Trophoblast cell (in vitro differentiated cells and primary cell): ENCODE measurements at regions not wholly inside any gene's neighbourhood (a gene's known extent, or its start where the extent isn't known, plus 50 kb on each side); places are given as distances from the start of the nearest gene placed in this dataset.

Experiments used
- DNase-seq, 2 donors: peaks; one replicate each; pipeline ENCODE4 v3.0.0-alpha.2; 2016
- H2AFZ ChIP-seq: 2 replicates; pipeline ENCODE4 v1.6.1; 2013; ENCODE audit warnings: low read length, moderate library complexity, mild to moderate bottlenecking; ENCODE audit not compliant: insufficient read depth, poor library complexity
- H2AK5ac ChIP-seq: 2 replicates; pipeline ENCODE4 v1.6.1; 2013; ENCODE audit warnings: mild to moderate bottlenecking, low read length
- H2BK120ac ChIP-seq: 2 replicates; pipeline ENCODE4 v1.6.1; 2013; ENCODE audit warnings: low read length, mild to moderate bottlenecking, moderate library complexity; ENCODE audit not compliant: insufficient read depth, poor library complexity
- H2BK12ac ChIP-seq: 2 replicates; pipeline ENCODE4 v1.6.1; 2013; ENCODE audit warnings: mild to moderate bottlenecking, low read length, moderate library complexity
- H2BK5ac ChIP-seq: 2 replicates; pipeline ENCODE4 v1.6.1; 2013; ENCODE audit warnings: low read length, low read depth, moderate library complexity, mild to moderate bottlenecking; ENCODE audit not compliant: poor library complexity
- H3K14ac ChIP-seq: 2 replicates; pipeline ENCODE4 v1.6.1; 2013; ENCODE audit warnings: mild to moderate bottlenecking, low read length
- H3K18ac ChIP-seq: 2 replicates; pipeline ENCODE4 v1.6.1; 2013; ENCODE audit warnings: mild to moderate bottlenecking, low read length
- H3K23ac ChIP-seq: 2 replicates; pipeline ENCODE4 v1.6.1; 2013; ENCODE audit warnings: low read length
- H3K27ac ChIP-seq: 2 replicates; pipeline ENCODE4 v1.5.1; 2013; ENCODE audit warnings: low read depth, mild to moderate bottlenecking, inconsistent platforms, low read length, moderate library complexity
- H3K27me3 ChIP-seq: 2 replicates; pipeline ENCODE4 v1.6.1; 2013; ENCODE audit warnings: inconsistent platforms, mild to moderate bottlenecking, low read length, moderate library complexity; ENCODE audit not compliant: insufficient read depth
- H3K36me3 ChIP-seq, 2 experiments: 1 replicate in 1 of 2; 2 replicates in 1 of 2; pipeline ENCODE4 v1.6.1; 2013; ENCODE audit warnings: low read length in 2 of 2, mild to moderate bottlenecking in 2 of 2, moderate library complexity in 1 of 2; ENCODE audit not compliant: insufficient read depth in 2 of 2, control insufficient read depth in 1 of 2
- H3K4ac ChIP-seq: 2 replicates; pipeline ENCODE4 v1.6.1; 2013; ENCODE audit warnings: low read depth, mild to moderate bottlenecking, low read length, moderate library complexity
- H3K4me1 ChIP-seq, 2 experiments: 1 replicate in 1 of 2; 2 replicates in 1 of 2; pipeline ENCODE4 v1.6.1; 2013; ENCODE audit warnings: low read length in 2 of 2, mild to moderate bottlenecking in 2 of 2, moderate library complexity in 1 of 2; ENCODE audit not compliant: insufficient read depth in 2 of 2, control insufficient read depth in 1 of 2
- H3K4me2 ChIP-seq: 2 replicates; pipeline ENCODE4 v1.6.1; 2013; ENCODE audit warnings: inconsistent platforms, mild to moderate bottlenecking, low read length, moderate library complexity
- H3K4me3 ChIP-seq: 2 replicates; pipeline ENCODE4 v1.5.1; 2013; ENCODE audit warnings: mild to moderate bottlenecking, low read depth, low read length, inconsistent platforms
- H3K79me1 ChIP-seq: one replicate; pipeline ENCODE4 v1.6.1; 2013; ENCODE audit warnings: low read length
- H3K79me2 ChIP-seq: 2 replicates; pipeline ENCODE4 v1.6.1; 2013; ENCODE audit warnings: low read length, mild to moderate bottlenecking; ENCODE audit not compliant: control insufficient read depth, insufficient read depth, poor library complexity
- H3K9ac ChIP-seq: 2 replicates; pipeline ENCODE4 v1.6.1; 2013; ENCODE audit warnings: mild to moderate bottlenecking, low read length
- H3K9me3 ChIP-seq: 2 replicates; pipeline ENCODE4 v1.6.1; 2013; ENCODE audit warnings: low read depth, mild to moderate bottlenecking, control low read depth, inconsistent platforms, low read length; ENCODE audit not compliant: insufficient read depth
- H4K12ac ChIP-seq: 2 replicates; pipeline ENCODE4 v1.6.1; 2013; ENCODE audit warnings: low read depth, mild to moderate bottlenecking, low read length, moderate library complexity
- H4K8ac ChIP-seq: 2 replicates; pipeline ENCODE4 v1.6.1; 2013; ENCODE audit warnings: low read depth, mild to moderate bottlenecking, low read length, moderate library complexity
- H4K91ac ChIP-seq: one replicate; pipeline ENCODE4 v1.6.1; 2013; ENCODE audit warnings: low read depth, mild to moderate bottlenecking, low read length, moderate library complexity
- WGBS: extraction: QIAGEN DNeasy Blood & Tissue Kit; methylation state at CpG from one replicate; pipeline ENCODE4 v1.1.7; 2013; ENCODE audit warnings: missing lambda C conversion rate; ENCODE audit not compliant: insufficient read length, insufficient coverage; ENCODE audit errors: extremely low coverage; 5-methylcytosine and 5-hydroxymethylcytosine counted together

- Histone ChIP-seq H3K18ac (no peak overlapping the region), H3K4me1 (peaks cover 0 to 2% of the 10 kb centered on the region in 2 experiments), H3K4ac (no peak overlapping the region), H3K14ac (no peak overlapping the region), H3K79me2 (no peaks in the 10 kb centered on the region), H2BK12ac (no peak overlapping the region), H3K79me1 (no peaks in the 10 kb centered on the region), H3K23ac (no peak overlapping the region), H4K91ac (no peak overlapping the region), H2BK120ac (no peak overlapping the region), H4K8ac (no peak overlapping the region), H2AK5ac (no peak overlapping the region), H2AFZ (no peak overlapping the region), H3K36me3 (no peaks in the 10 kb centered on the region), H4K12ac (no peak overlapping the region), H3K27ac (no peak overlapping the region), H2BK5ac (no peak overlapping the region), H3K9ac (no peak overlapping the region), H3K4me2 (no peak overlapping the region), H3K9me3 (peaks cover 5% of the 10 kb centered on the region), H3K4me3 (no peak overlapping the region), H3K27me3 (no peaks in the 10 kb centered on the region)
- no peak for DNase-seq
- WGBS: no CpG with 5 or more reads among the region's 2 CpGs
Measured at GRCh38 chr6:169144356-169144755, 109.3 kb downstream of the THBS2 start.

DNA sequence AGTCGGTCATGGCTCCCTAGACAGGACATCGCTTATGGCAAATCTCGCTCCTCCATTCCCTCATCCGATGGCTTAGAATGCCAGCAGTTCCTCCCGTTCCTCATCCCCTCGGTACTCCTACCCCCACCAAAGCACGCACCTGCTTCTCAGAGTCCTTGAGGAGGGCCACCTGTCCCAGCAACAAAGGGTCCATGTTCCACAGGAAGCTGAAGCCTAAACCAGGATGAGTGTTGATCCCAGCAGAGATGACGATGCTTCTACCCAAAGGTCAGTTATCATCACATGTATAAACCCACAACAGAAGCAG, 111.2 kb downstream of the THBS2 start:
- H3K27me3 ChIP-seq: no peaks in the 10 kb centered on the region
- no CpG with 5 or more reads among the region's 8 CpGs for WGBS
- DNase-seq: no peak

GRCh38 chr6:169141671-169142537, 111.7 kb downstream of the THBS2 start:
- no peak overlapping the region for H4K8ac ChIP-seq
- H4K12ac ChIP-seq: no peak overlapping the region
- no peak overlapping the region for H3K4me3 ChIP-seq
- H2BK120ac ChIP-seq: no peak overlapping the region
- H3K79me1 ChIP-seq: no peaks in the 10 kb centered on the region
- H3K27me3 ChIP-seq: no peaks in the 10 kb centered on the region
- no peak overlapping the region for H2AFZ ChIP-seq
- no peak overlapping the region for H3K14ac ChIP-seq
- peaks cover 5% of the 10 kb centered on the region for H3K9me3 ChIP-seq
- H3K9ac ChIP-seq: no peak overlapping the region
- no peak overlapping the region for H4K91ac ChIP-seq
- no peaks in the 10 kb centered on the region for H3K79me2 ChIP-seq
- DNase-seq: no peak
- no peak overlapping the region for H2AK5ac ChIP-seq
- no peaks in the 10 kb centered on the region for H3K36me3 ChIP-seq
- H3K4me2 ChIP-seq: no peak overlapping the region
- WGBS: no CpG with 5 or more reads among the region's 18 CpGs
- peaks cover 0 to 2% of the 10 kb centered on the region in 2 experiments for H3K4me1 ChIP-seq
- H2BK5ac ChIP-seq: no peak overlapping the region
- no peak overlapping the region for H2BK12ac ChIP-seq
- no peak overlapping the region for H3K4ac ChIP-seq
- no peak overlapping the region for H3K23ac ChIP-seq
- no peak overlapping the region for H3K18ac ChIP-seq
- H3K27ac ChIP-seq: no peak overlapping the region

More for the DNA sequence above, 111.2 kb downstream of the THBS2 start:
- no peak overlapping the region for H4K91ac ChIP-seq
- H2AK5ac ChIP-seq: no peak overlapping the region
- no peaks in the 10 kb centered on the region for H3K79me2 ChIP-seq
- no peak overlapping the region for H3K4ac ChIP-seq
- no peak overlapping the region for H3K18ac ChIP-seq
- no peak overlapping the region for H3K23ac ChIP-seq
- H3K4me2 ChIP-seq: no peak overlapping the region
- H4K12ac ChIP-seq: no peak overlapping the region
- H3K27ac ChIP-seq: no peak overlapping the region
- no peak overlapping the region for H3K9ac ChIP-seq
- no peaks in the 10 kb centered on the region for H3K79me1 ChIP-seq
- no peaks in the 10 kb centered on the region for H3K36me3 ChIP-seq
- no peak overlapping the region for H2AFZ ChIP-seq
- H3K9me3 ChIP-seq: peaks cover 5% of the 10 kb centered on the region
- H3K4me3 ChIP-seq: no peak overlapping the region
- no peak overlapping the region for H2BK5ac ChIP-seq
- H2BK120ac ChIP-seq: no peak overlapping the region
- H4K8ac ChIP-seq: no peak overlapping the region
- H3K4me1 ChIP-seq: peaks cover 0 to 2% of the 10 kb centered on the region in 2 experiments
- H3K14ac ChIP-seq: no peak overlapping the region
- no peak overlapping the region for H2BK12ac ChIP-seq

- Histone ChIP-seq H3K79me1 (no peaks in the 10 kb centered on the region), H2AK5ac (no peak overlapping the region), H4K8ac (no peak overlapping the region), H4K91ac (no peak overlapping the region), H3K4me3 (peak overlapping the region; percentile 23), H3K27me3 (no peaks in the 10 kb centered on the region), H3K4me1 (no peaks in the 10 kb centered on the region), H3K4me2 (no peak overlapping the region), H2BK12ac (no peak overlapping the region), H2BK120ac (no peak overlapping the region), H2AFZ (peak overlapping the region; percentile 11), H3K36me3 (no peaks in the 10 kb centered on the region), H3K23ac (no peak overlapping the region), H3K9me3 (peaks cover 5% of the 10 kb centered on the region), H3K9ac (no peak overlapping the region), H3K18ac (no peak overlapping the region), H3K27ac (no peak overlapping the region), H3K79me2 (no peaks in the 10 kb centered on the region), H3K4ac (no peak overlapping the region), H4K12ac (no peak overlapping the region), H3K14ac (no peak overlapping the region), H2BK5ac (no peak overlapping the region)
- no CpG with 5 or more reads among the region's 11 CpGs for WGBS
- DNase-seq: no peak
Measured at GRCh38 chr6:169140986-169141495, 112.6 kb downstream of the THBS2 start.
